Inferior parietal cortex (tissue), 1 donor: ENCODE measurements at regions not wholly inside any gene's neighbourhood (a gene's known extent, or its start where the extent isn't known, plus 50 kb on each side); places are given as distances from the start of the nearest gene placed in this dataset.

Source experiments
- DNase-seq: peaks from one replicate; pipeline ENCODE4 v3.0.0-alpha.2; 2016; ENCODE audit errors: extremely low spot score

DNA sequence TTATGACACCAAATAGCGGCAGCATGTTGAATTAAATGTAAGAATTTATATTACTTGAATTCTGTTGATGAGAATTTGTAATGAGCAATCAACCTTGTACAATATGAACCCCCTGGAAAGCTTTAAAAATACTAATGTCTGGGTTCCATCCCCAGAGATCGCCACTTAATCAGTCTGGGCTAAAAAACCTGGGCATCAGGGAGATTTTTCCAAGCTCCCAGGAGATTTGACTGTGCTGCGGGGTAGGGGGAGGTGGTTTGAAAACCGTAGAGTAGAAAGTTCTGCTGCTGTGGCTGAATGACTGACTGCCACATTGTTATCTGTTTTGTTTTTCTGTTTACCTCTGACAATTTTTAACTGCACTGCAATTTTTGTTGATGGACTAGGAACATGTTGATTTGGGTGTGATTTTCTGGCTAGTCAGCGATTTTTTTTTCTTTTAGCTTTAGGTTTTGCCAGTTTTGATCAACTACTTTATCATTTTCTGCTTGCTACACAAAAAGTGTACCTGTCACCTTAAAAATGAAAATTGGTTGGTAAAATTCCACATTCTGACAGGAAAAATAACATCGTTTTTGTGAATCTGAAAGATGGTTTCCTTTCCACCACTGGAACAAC, 79.3 kb downstream of the PCTP start:
- DNase-seq: no peak

DNA sequence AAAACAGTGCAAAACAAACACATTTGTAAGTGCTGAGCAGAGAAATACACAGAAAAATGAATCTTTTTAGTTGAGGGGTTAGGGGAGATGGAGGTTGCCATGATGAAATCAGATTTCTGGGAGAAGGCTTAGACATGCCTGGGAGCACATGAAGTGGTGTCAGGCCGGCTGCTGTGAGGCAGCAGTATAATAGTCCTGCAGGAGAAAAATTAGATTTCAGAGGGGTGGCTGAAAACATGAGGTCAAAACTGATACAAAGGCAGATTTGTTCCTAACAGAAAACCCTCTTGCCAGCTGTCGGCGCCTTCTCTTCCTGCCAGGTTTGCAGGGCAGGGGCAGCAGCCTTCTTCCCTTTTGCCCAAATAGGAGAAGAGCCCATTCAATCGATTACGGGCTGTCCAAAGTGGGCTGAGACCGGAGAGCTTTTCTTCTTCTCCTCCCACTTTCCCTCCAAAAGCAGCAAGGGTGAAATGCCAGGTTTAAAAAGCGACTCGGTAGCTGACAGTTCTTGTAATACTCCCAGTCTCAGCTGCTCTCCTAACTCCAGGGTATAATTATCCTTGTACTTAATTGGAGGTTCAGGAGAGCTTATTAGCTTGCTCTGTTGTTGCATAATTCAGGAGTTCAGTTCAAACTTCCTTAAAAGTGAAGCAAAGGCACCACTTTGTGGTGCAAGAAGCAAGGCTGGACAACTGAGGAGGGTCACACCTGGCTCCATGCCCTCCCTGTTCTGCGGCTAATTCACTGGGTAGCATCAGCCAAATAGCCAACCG, 80.0 kb downstream of the PCTP start:
- DNase-seq: no peak

DNA sequence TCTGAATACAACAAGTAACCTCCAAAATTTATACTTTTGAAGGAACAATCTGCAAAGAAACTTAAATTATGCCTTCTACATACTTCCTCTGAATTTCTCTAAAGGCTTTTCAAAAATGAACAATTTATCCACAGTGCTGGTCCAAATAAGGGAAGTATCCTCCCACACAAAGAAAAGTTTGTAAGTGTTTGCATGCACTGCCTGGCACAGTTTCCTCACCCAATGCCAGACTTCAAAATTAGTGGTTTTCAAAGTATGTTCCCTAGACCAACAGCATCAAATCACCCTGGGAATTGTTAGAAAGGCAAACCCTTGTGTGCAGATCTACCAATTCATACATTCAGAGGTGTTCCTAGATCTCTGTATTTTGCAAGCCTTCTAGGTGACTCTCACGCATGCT, 82.5 kb downstream of the PCTP start:
- no peak for DNase-seq

DNA sequence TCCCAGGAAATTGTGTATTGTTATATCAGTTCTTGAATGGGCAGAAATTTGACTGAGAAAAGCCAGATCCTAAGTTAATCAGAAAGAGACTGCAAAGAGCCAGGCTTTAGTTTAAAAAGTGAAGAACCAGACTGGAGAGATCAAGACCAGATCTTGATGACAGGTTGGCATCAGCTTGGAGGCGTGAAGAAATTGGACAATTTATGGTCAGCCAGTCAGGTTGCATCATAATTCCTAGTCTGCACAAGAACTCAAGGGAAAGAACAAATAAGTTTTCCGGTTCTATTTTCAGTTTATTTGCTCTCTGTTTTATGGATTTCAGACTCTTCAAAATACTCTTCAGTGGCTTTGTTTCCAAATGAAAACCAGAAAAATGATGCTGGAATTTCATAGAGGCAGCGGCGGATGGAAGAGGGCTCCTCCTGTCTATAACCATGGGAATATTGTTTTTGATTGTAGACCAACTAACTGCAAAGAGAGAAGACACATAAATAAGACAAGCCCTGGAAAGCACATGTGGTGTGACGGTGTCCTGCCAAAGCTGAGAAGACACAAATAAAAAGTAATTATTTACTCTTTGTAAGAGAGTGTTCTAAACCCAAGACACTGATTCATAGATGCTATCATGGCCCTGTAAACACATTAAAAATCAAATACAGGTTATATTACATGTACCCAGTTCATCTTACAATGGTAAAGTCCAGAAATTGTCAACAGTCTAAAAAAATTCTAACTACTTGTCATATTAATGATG, 91.7 kb downstream of the PCTP start:
- no peak for DNase-seq

DNA sequence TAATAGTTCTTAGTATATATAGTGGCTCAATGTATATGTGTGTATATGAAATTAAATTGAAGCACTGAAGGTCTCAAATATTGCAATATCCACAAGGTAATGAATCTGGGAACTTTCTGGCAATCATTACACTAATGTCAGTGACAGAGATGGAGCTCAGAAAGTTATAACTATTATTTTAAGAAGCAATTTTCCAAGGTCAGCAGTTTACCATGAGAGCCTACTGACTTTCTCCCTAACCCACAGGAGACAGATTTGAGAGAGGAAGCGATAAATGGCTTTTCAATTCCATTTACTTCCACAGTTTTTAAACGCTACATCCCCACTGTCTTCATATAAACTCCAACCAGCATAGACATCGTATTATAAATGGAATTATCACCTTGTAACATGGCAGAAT, 92.9 kb downstream of the PCTP start:
- DNase-seq: no peak

DNA sequence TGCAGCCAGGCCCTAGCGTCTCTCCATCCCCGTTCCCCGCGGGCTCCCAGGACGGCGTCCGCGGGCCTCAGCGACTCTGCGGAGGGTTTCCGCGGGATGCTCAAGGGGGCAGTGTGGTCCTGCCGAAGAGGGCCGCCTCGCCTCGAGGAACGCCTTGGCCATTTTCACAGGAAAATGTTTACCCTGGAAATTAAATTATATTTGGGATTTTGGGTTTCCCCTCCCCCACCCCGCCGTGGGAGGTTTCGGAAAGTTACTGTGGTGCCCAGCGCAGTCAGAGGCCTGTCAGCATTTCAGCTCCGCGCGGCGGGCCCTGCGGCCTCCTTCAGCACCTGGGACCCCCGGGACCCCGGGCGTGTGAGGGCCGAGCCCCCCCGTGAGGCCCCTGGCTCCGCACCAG, 94.5 kb downstream of the PCTP start:
- DNase-seq: no peak

DNA sequence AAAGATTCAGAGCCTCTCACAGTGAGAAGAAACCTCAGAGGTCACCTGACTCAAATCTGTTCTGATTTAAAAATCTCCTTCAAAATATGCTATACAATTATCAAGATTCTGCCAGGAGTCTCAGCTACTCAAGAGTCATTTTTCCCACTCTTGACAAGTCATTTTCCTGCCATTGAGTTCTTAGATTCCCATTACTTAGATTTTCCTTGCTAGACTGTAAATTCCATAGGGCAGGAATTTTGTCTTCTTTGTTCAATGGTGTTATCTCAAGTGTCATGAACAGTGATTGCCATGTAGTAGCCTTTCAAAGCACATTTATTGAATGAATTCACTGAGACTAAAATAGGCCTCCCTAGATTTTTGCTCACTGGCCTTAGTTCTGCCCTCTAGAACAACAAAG, 95.9 kb downstream of the PCTP start:
- DNase-seq: no peak

DNA sequence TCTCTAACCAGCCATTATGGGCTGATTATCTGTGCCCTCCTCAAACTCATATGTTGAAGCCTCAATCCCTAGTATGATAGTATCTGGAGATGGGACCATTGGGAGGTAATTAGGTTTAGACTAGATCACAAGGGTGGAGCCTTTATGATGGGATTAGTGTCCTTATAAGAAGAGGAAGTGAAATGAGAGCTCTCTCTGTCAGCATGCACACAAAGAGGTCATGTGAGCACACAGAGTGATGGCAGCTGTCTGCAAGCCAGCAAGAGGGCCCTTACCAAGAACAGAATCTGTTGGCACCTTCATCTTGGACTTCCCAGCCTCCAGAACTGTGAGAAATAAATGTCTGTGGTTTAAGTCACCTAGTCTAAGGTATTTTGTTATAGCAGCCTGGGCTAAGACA, 101.9 kb downstream of the PCTP start:
- DNase-seq: no peak

DNA sequence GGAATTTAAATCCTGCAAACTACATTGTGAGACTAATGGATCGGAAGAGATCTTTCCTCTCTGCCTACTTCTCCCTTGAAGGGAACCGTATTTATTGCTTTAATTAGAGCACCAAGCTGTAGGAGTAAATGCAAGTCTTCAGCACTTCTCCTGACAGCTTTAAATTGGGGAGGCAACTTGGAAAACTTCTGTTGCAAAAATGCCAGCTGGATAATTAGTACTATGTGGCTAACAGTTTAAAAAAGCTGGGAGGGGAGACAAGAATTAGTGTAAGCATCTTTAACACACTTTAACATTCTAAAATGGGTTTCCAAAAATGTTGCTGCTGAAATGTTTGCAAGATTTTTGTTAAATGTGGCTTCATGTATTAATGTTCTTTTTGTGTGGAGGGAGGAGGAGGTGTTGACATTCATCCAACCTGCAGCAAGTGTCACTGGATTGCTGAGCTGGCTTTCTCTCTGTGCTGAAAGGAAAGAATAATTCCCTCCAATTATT, 108.5 kb downstream of the PCTP start:
- peak; percentile 13 for DNase-seq

DNA sequence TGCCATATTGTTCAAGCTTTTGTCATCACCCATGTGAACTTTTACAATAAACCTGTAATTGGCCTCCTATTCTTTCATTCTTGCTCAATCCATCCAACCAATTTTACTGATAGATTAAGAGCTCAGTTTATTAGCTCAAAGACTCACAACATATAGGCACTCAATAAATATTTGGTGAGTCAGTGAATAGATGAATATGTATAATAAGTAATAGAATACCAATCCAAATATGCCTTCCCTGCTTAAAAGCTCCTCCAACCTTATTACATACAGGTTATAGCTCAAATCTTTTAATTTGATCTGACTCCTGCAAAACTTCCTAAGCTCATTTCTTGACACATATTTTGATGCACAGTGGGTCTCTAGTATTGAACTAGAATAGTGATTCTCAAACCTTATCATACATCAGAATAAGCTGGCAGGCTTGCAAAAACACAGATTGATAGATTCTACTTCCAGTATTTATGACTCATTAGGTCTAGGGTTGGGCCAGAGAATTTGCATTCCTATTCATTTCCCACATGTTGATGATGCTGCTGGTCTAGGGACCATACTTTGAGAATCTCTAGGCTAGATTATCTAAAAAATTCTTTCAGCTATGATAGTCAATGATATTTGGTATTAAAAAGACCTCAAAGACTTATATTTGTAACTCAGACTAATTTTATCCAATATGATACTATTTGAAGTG, 114.4 kb downstream of the PCTP start:
- no peak for DNase-seq

DNA sequence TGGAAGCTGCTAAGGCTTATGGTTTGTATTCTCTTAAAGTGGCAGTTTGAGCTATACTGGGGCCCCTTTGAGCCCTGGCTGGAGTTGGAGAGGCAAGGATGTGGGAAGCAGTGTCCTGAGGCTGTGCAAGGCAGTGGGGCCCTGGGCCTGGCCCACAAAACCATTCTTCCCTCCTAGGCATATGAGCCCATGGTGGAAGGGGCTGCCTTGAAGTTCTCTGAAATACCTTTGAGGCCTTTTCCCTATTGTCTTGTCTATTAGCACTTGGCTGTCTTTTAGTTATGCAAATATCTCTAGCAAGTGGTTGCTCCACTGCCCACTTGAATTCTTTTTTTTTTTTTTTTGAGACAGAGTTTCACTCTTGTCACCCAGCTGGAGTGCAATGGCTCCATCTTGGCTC, 119.2 kb downstream of the PCTP start:
- DNase-seq: no peak

DNA sequence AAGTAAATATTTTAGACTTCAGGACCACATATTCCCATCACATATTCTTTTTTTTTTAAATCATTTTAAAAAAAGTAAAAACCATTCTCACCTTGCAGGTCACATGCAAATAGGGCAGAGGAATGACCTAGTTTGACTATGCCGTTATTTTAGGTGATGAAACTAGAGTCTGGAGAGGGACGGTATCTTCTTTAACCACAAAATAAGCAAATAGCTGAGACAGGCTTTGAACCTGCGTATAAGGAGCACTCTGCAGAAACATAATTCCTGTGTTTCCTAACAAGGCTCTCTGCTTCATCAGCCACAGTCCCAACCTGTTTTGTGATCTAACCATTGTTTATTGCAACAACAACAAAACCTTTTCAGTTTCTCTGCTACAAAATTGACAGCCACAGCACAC, 121.5 kb downstream of the PCTP start:
- DNase-seq: no peak

DNA sequence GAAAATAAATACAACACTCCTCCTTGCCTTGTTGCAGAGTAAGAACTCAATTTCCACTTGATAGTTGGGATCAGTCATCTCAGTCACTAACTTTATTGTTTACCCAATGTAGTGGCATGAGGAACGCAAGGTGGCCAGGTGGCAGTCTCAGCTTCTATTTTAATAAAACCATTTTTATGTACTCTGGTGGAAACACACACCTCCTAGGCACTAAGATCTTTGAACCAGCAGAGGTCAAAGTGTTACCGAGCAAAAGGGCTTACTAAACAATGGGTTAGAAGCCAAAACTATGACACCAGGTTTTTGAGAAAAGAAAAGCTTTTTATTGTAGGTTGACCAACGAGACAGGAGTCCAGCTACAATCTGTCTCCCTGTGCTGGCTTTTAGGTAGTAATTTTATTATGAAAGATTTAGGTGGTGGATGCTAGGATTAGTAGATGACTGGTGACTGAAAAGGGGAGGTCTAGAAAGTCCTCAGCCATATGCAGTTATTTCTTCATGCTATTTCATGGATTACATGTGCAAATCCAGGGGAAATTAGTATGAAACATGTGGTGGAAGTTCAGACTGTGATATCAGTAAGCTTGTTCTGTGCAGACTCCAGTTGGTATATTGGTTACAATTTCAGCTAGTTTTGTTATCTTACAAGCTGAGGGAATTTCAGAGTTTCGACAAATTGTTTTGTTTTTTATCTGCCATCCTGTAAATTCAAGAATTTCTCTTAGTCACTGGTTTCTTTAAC, 122.3 kb downstream of the PCTP start:
- no peak for DNase-seq

DNA sequence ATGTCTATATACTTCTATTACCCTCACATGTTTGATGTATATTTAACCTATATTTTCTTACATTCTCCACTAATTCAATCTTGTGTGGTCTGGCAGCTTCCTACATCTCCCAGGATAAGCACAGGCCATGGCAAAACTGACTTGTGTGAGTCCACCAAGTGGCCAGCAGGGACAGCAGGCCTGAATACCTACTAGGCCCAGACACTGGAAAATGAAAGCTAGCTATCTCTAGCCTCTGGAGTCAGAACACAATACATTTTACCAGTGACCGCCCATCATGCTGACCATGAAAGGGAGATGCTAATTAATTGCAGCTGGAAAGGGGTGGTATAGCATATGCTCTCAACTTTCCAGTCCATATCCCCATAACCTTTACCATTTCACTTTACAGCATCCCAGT, 132.3 kb downstream of the PCTP start:
- no peak for DNase-seq

DNA sequence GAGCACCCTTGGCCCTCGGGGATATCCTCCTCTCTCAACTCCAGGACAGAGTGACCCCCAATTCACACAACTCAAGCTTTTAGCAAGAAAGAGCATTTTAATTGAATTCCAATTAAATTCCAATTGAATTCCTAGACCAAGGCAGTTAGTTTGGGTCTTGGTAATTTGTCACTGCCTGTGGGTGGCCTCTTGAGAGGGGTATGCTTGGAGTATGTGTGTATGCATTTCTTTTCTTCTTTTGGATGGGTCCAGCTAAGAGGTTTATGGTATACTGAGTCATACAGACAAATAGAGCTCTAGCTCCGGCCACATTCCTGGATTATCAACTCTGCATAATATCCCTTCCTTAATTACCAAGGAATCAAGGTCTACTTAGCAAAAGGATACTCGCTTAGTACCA, 136.7 kb downstream of the PCTP start:
- DNase-seq: no peak

DNA sequence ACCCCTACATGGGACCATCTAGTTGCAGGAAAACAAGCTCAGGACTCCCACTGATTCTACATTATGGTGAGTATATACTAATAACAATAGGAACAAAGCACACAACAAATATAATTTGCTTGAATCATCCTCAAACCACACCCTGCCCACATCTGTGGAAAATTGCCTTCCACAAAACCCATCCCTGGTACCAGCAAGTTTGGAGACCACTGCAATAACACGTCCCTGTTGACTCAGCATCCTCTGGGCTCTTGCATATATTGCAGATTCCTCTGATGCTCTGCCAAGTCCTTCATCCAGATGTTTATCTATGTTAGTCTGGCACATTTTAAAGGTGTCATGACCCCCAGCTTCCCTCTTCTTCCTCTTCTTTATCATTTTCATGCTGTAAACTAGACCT, 138.4 kb downstream of the PCTP start:
- no peak for DNase-seq

DNA sequence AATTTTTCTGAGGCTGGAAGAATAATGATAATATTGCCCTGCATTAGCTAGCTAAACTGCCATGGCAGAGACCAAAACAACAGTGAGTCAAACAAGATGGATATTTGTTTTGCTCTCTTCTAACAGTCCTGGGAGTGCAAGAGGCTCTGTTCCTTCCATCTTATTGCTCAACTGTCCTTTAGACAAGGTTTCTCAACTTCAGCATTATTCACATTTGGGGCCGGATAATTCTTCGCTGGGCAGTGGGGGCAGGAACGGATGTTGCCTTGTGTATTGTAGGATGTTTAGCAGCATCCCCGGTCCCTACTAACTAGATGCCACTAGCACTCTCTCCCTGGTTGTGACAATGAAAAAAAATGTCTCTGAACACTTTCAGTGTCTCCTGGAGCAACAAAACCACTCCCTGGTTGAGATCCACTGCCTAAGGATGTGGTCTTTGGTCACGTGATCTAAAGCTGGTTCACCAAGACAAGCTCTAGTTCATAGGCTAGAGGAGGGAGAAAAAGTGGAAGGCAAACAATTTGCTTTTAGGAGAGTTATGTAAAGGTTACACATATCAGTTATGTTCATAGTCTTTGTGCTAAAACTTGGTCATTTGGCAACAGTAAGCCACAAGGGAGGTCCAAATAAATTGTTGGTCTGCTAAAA, 144.4 kb downstream of the PCTP start:
- no peak for DNase-seq

DNA sequence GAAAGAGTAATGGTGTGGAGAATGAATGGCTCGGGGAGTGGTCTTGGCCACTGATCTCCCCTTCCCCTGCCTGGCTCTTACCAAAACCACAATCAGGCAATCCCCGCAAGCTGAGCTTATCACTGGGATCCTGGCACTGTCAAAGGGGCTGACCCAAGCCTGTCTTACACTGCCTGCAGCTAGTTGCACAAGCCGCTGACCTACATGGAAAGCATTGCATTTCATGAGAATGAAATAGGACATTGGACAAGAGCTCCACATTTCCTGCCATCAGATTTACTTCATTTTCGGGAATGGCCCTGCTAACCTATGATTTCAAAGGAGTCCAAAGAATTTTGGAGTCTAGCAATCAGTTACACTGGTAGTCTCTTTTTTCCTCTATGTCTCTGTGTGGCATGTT, 146.4 kb downstream of the PCTP start:
- no peak for DNase-seq

DNA sequence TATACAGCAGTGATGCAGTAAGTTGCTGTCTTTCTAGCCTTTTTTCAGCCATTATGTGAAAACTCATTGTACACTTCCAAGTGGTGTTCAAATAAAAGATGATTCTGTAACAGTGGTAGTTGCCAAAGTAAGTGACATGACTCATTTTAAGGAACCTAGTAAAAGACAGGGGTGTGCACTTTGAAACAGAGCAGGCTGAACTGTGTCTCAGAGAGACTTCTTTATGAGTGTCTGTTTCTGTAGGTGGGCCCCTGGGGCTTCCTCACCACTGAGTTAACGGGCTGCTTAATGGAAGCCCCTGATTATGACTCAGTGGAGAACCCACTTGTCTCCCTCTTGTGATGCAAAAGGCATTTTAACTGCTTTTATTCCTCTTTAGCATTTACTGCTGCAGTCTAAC, 147.3 kb downstream of the PCTP start:
- no peak for DNase-seq

DNA sequence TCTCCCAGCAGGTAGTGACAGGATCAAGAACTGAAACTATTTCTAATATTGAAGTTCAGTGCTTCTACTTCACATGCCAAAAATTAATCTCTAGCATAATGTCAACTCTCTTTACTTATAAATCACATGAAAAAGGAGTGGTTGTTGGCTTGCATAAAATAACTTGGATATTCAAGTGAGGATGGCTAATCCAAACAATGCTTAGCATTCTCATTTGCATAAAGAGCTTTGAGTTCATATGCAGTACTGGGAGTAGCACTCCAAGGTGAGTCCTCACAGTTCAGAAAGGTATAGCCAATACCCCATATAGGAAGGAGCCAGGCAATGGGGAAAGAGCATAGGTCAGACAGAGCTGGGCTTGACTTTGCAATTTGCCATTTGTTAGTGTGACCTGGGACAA, 149.3 kb downstream of the PCTP start:
- no peak for DNase-seq

DNA sequence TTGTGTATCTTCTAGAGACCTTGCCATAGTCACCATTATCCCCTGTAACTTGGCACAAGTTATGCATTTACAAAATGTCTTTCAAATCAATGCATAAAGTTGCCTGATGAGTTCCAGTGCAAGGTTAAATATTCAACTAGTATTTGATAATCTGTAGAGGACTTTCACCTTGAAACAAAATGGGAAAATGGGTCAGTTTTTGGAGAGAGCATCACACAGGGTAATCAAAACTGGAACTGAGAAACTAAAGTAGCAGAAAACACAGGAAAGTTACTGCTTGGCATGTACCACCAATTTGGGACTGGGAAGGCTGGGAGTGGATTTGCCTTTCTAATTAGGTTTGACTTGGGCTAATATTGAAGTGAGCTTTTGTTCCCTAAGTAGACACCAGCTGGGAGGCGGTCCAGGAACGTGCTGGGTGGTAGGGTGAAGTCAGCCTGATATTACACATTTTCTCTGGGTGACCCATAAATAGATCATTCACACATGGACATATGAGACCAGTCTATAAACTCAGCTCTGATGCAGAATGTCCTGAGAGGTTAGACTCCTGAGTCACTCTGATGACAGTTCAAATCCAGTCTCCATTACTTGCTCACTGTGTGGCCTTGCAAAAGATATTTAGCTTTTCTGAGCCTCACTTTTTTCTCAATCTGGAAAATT, 152.3 kb downstream of the PCTP start:
- DNase-seq: no peak
